Smooth muscle cell (in vitro differentiated cells): ENCODE measurements at regions not wholly inside any gene's neighbourhood (a gene's known extent, or its start where the extent isn't known, plus 50 kb on each side); places are given as distances from the start of the nearest gene placed in this dataset.

ENCODE experiments used
- DNase-seq: peaks from one replicate; lab custom pipeline; 2025; ENCODE audit not compliant: unreplicated experiment; lab: John Stamatoyannopoulos, UW
- H2AFZ ChIP-seq: fragments of 200-600 bp; sonication (generic); 2 replicates; pipeline ENCODE4 v1.6.0; 2016; ENCODE audit warnings: antibody characterized with exemption, low read depth, mild to moderate bottlenecking
- H3F3A ChIP-seq: fragments of 200-600 bp; sonication (generic); 2 replicates; pipeline ENCODE4 v1.6.0; 2017; ENCODE audit warnings: antibody characterized with exemption, low read depth
- H3K27ac ChIP-seq: fragments of 200-600 bp; sonication (generic); 2 replicates; pipeline ENCODE4 v1.5.1; 2016; ENCODE audit warnings: low read depth, mild to moderate bottlenecking
- H3K27me3 ChIP-seq: fragments of 200-600 bp; sonication (generic); 2 replicates; pipeline ENCODE4 v1.6.1; 2016; ENCODE audit warnings: low read depth, mild to moderate bottlenecking
- H3K36me3 ChIP-seq: fragments of 200-600 bp; sonication (generic); 2 replicates; pipeline ENCODE4 v1.5.1; 2016; ENCODE audit warnings: low read depth
- H3K4me1 ChIP-seq: fragments of 200-600 bp; sonication (generic); 2 replicates; pipeline ENCODE4 v1.5.1; 2016; ENCODE audit warnings: low read depth
- H3K4me2 ChIP-seq: fragments of 200-600 bp; sonication (generic); 2 replicates; pipeline ENCODE4 v1.6.0; 2016; ENCODE audit warnings: mild to moderate bottlenecking
- H3K4me3 ChIP-seq: fragments of 200-600 bp; sonication (generic); 2 replicates; pipeline ENCODE4 v1.5.1; 2016; ENCODE audit warnings: mild to moderate bottlenecking
- H3K79me2 ChIP-seq: fragments of 200-600 bp; sonication (generic); 2 replicates; pipeline ENCODE4 v1.6.0; 2016; ENCODE audit warnings: low read depth, mild to moderate bottlenecking
- H3K9ac ChIP-seq: fragments of 200-600 bp; sonication (generic); 2 replicates; pipeline ENCODE4 v1.6.0; 2016; ENCODE audit warnings: low read depth
- H3K9me3 ChIP-seq: fragments of 200-600 bp; sonication (generic); replicated peaks from 2 replicates; pipeline ENCODE4 v1.5.1; 2016; ENCODE audit warnings: low read depth
- H4K20me1 ChIP-seq: fragments of 200-600 bp; sonication (generic); 2 replicates; pipeline ENCODE4 v1.6.0; 2016; ENCODE audit warnings: low read depth
- CTCF ChIP-seq: fragments of 200-600 bp; sonication (generic); IDR thresholded peaks from 2 replicates; pipeline ENCODE4 v1.5.1; 2017; ENCODE audit warnings: borderline replicate concordance, mild to moderate bottlenecking, antibody characterized with exemption; ENCODE audit not compliant: insufficient read depth, poor library complexity, severe bottlenecking
- WGBS: methylation state at CpG from one replicate; pipeline ENCODE4 v1.1.7; 2016; ENCODE audit warnings: low lambda C conversion rate; 5-methylcytosine and 5-hydroxymethylcytosine counted together

- H3K9ac ChIP-seq, result no peak overlapping the region
- H3K27me3 ChIP-seq, result peaks cover 10% of the 10 kb centered on the region
- H3K79me2 ChIP-seq, result no peaks in the 10 kb centered on the region
- 93% methylated on average over 7 of the region's 7 CpGs for WGBS
- no peaks in the 10 kb centered on the region for H3K9me3 ChIP-seq
- H2AFZ ChIP-seq, result no peak overlapping the region
- H3K4me3 ChIP-seq, result no peak overlapping the region
- H3F3A ChIP-seq, result no peaks in the 10 kb centered on the region
- no peak overlapping the region for H3K27ac ChIP-seq
- no peaks in the 10 kb centered on the region for H3K4me1 ChIP-seq
- no peak for TF ChIP-seq CTCF
- no peaks in the 10 kb centered on the region for H4K20me1 ChIP-seq
- no peaks in the 10 kb centered on the region for H3K36me3 ChIP-seq
- DNase-seq, result no peak
- H3K4me2 ChIP-seq, result no peak overlapping the region
Observed at GRCh38 chr10:124186956-124187355, 93.6 kb upstream of the CHST15 start.

- Histone ChIP-seq H3K79me2 (no peaks in the 10 kb centered on the region), H3K9ac (no peak overlapping the region), H3K4me3 (no peak overlapping the region), H3F3A (no peaks in the 10 kb centered on the region), H4K20me1 (no peaks in the 10 kb centered on the region), H3K36me3 (no peaks in the 10 kb centered on the region), H3K27me3 (peaks cover 2% of the 10 kb centered on the region), H3K9me3 (no peaks in the 10 kb centered on the region), H2AFZ (no peak overlapping the region), H3K27ac (no peak overlapping the region), H3K4me2 (peak overlapping the region; percentile 64), H3K4me1 (no peaks in the 10 kb centered on the region)
- DNase-seq, result no peak
- 47% methylated on average over 8 of the region's 8 CpGs for WGBS
- no peak for TF ChIP-seq CTCF
Observed at GRCh38 chr10:124185084-124185483, 91.7 kb upstream of the CHST15 start.

- no peaks in the 10 kb centered on the region for H3F3A ChIP-seq
- no peaks in the 10 kb centered on the region for H3K79me2 ChIP-seq
- no peak overlapping the region for H3K27ac ChIP-seq
- H2AFZ ChIP-seq, result no peak overlapping the region
- no peak for TF ChIP-seq CTCF
- 91% methylated on average over 3 of the region's 3 CpGs for WGBS
- H3K9me3 ChIP-seq, result no peaks in the 10 kb centered on the region
- H3K4me2 ChIP-seq, result no peak overlapping the region
- no peaks in the 10 kb centered on the region for H3K4me1 ChIP-seq
- no peak overlapping the region for H3K9ac ChIP-seq
- H3K36me3 ChIP-seq, result no peaks in the 10 kb centered on the region
- no peaks in the 10 kb centered on the region for H3K27me3 ChIP-seq
- no peak overlapping the region for H3K4me3 ChIP-seq
- DNase-seq, result no peak
- no peaks in the 10 kb centered on the region for H4K20me1 ChIP-seq
Observed at GRCh38 chr10:124184208-124184830, 90.9 kb upstream of the CHST15 start.

- no peaks in the 10 kb centered on the region for H3K9me3 ChIP-seq
- WGBS, result over 99% methylated on average over 7 of the region's 7 CpGs
- H4K20me1 ChIP-seq, result no peaks in the 10 kb centered on the region
- H3F3A ChIP-seq, result no peaks in the 10 kb centered on the region
- H3K79me2 ChIP-seq, result no peaks in the 10 kb centered on the region
- DNase-seq, result no peak
- H3K4me2 ChIP-seq, result no peak overlapping the region
- no peak overlapping the region for H3K4me3 ChIP-seq
- H3K27me3 ChIP-seq, result no peaks in the 10 kb centered on the region
- no peak overlapping the region for H3K9ac ChIP-seq
- H3K36me3 ChIP-seq, result no peaks in the 10 kb centered on the region
- H3K27ac ChIP-seq, result no peak overlapping the region
- H3K4me1 ChIP-seq, result no peaks in the 10 kb centered on the region
- TF ChIP-seq CTCF, result no peak
- H2AFZ ChIP-seq, result no peak overlapping the region
Observed at GRCh38 chr10:124183617-124184016, 90.2 kb upstream of the CHST15 start.
